22Rv1 (cell line): ENCODE measurements at regions not wholly inside any gene's neighbourhood (a gene's known extent, or its start where the extent isn't known, plus 50 kb on each side); places are given as distances from the start of the nearest gene placed in this dataset.

Experiments
- CTCF ChIP-seq: fragments of 450-650 bp; IDR thresholded peaks from 2 replicates; pipeline ENCODE4 v1.5.1; 2017; ENCODE audit warnings: mild to moderate bottlenecking
- ZFX ChIP-seq: fragments of 450-650 bp; IDR thresholded peaks from 2 replicates; pipeline ENCODE4 v1.6.1; 2017; ENCODE audit warnings: antibody characterized with exemption, borderline replicate concordance

DNA sequence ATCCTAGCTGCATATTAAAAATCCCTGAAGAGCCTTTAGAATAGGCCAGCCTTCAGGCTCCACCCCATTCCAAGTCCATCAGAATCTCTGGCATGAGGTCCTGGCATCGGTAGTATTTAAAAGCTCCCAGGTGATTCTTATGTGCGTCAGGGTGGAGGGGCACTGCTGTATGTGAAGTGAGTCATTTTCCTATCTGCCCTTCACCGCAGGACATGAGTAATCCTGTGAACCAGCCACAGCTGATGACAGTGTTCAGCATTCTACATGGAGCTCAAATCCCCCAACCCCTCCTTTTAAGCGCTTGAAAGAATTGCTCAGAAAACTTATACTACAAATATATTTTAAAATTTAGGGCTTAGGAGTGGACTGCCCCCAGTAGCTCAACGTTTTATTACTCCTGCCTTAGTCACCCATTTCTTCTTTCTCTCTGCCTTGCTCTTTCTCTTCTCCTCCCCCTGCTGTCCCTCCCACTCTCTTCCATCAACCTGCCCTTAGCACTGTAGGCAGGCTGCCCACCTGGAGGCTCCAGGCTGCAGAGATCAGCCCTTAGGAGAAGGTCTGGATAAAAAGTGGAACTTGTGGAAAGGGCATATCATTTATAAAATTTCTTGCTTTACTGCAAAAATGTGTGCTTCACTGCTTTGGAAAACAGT is 73.8 kb upstream of the ZNF281 start:
- TF ChIP-seq CTCF, result no peak
- TF ChIP-seq ZFX, result no peak
